ENCODE measurements at regions not wholly inside any gene's neighbourhood (a gene's known extent, or its start where the extent isn't known, plus 50 kb on each side); places are given as distances from the start of the nearest gene placed in this dataset.

- CTCF ChIA-PET (ENCODE audit: partially characterized antibody), result interaction anchor here (1.3 kb wide), 1 partner anchor 88 kb away, joined by 5 read pairs; no protein-coding TSS in a partner anchor
- Histone ChIP-seq H3K4me3 (ENCODE audit: extremely low read depth in 1 of 4, insufficient read depth in 2 of 4, low read depth in 3 of 4, low read length in 4 of 4) (no peak overlapping the region), H3K18ac (ENCODE audit: extremely low read depth, low read length) (no peak overlapping the region), H2AK5ac (ENCODE audit: low read depth, low read length) (no peak overlapping the region), H3K27me3 (replicated peaks in 1 of 4; ENCODE audit: control insufficient read depth in 3 of 4, extremely low read depth in 1 of 4, insufficient read depth in 3 of 4, low read length in 3 of 4) (no peaks in the 10 kb centered on the region), H3K9me3 (ENCODE audit: insufficient read depth in 2 of 2, low read depth in 1 of 2, low read length in 1 of 2) (no peaks in the 10 kb centered on the region), H4K20me1 (replicated peaks in 1 of 2; ENCODE audit: control insufficient read depth in 1 of 2, insufficient read depth in 2 of 2, low read length in 2 of 2) (no peaks in the 10 kb centered on the region), H3K23me2 (ENCODE audit: low read depth, low read length) (no peaks in the 10 kb centered on the region), H3K27ac (ENCODE audit: low read depth, low read length) (no peak overlapping the region), H3K14ac (ENCODE audit: insufficient read length) (no peak overlapping the region), H3K23ac (ENCODE audit: insufficient read length) (no peak overlapping the region), H2BK120ac (replicated peaks; ENCODE audit: low read depth, low read length) (no peak overlapping the region), H3K4ac (replicated peaks; ENCODE audit: insufficient read length, low read depth, low read length) (no peak overlapping the region), H3K9ac (replicated peaks in 1 of 4; ENCODE audit: extremely low read depth in 1 of 4, low read depth in 3 of 4, low read length in 3 of 4) (no peak overlapping the region), H2BK5ac (ENCODE audit: low read depth, low read length) (no peak overlapping the region), H4K8ac (ENCODE audit: extremely low read depth, insufficient read depth, low read length) (no peak overlapping the region), H2BK15ac (ENCODE audit: low read length) (no peak overlapping the region), H4K91ac (replicated peaks; ENCODE audit: insufficient read length, low read length) (no peak overlapping the region), H3K36me3 (ENCODE audit: control insufficient read depth in 2 of 4, insufficient read depth in 4 of 4, low read length in 3 of 4) (no peaks in the 10 kb centered on the region), H3K79me2 (ENCODE audit: control insufficient read depth in 1 of 2, insufficient read depth in 2 of 2, low read length in 2 of 2) (no peaks in the 10 kb centered on the region), H2BK12ac (ENCODE audit: low read depth, low read length) (no peak overlapping the region), H3K56ac (replicated peaks; ENCODE audit: insufficient read length, low read depth, low read length) (no peak overlapping the region), H3K4me2 (ENCODE audit: insufficient read depth in 1 of 2, low read depth in 2 of 2, low read length in 2 of 2) (no peak overlapping the region), H4K5ac (ENCODE audit: insufficient read length, low read depth, low read length) (no peak overlapping the region), H2AFZ (ENCODE audit: low read length) (no peak overlapping the region), H2BK20ac (ENCODE audit: low read length) (no peak overlapping the region), H3K4me1 (replicated peaks in 1 of 4; ENCODE audit: control insufficient read depth in 3 of 4, insufficient read depth in 4 of 4, low read length in 3 of 4) (peaks cover 0 to 8% (median 0%) of the 10 kb centered on the region in 4 experiments; a peak in 2 of 7 replicates), H3K79me1 (ENCODE audit: low read depth, low read length) (no peaks in the 10 kb centered on the region)
- FAIRE-seq, result no peak
- WGBS, 2 experiments (ENCODE audit: extremely low coverage in 1 of 2, insufficient coverage in 1 of 2, insufficient read length in 1 of 2, insufficient replicate concordance in 2 of 2, low coverage in 1 of 2, low lambda C conversion rate in 2 of 2, missing lambda C conversion rate in 1 of 2), result 93% methylated on average over 4 of the region's 4 CpGs; no CpG with 5 or more reads in 1 of the 2 experiments
- POLR2A ChIA-PET (ENCODE audit: partially characterized antibody), result no interaction called here
- DNase-seq (ENCODE audit: low read depth in 1 of 2, low spot score in 2 of 2), result no peak
- TF ChIP-seq SIRT6 (IDR thresholded peaks at IDR 0.05; ENCODE audit: low read length) (no peak), KDM5A (IDR thresholded peaks at IDR 0.05; ENCODE audit: low read length) (no peak), JUND (IDR thresholded peaks at IDR 0.05; ENCODE audit: low read length) (no peak), JUN (IDR thresholded peaks at IDR 0.05; ENCODE audit: low read depth, low read length) (no peak), GABPA (IDR thresholded peaks at IDR 0.05; ENCODE audit: borderline replicate concordance, insufficient read depth, low read length) (no peak), RXRA (IDR thresholded peaks at IDR 0.05; ENCODE audit: insufficient read depth, low read depth, low read length) (no peak), SP4 (IDR thresholded peaks at IDR 0.05; ENCODE audit: low read length) (no peak), ATF2 (IDR thresholded peaks at IDR 0.05; ENCODE audit: low read length) (no peak), EZH2 (IDR thresholded peaks at IDR 0.05; ENCODE audit: low read depth, low read length, severe bottlenecking) (no peak), CBX5 (IDR thresholded peaks at IDR 0.05; ENCODE audit: low read depth, low read length) (no peak), FOSL1 (IDR thresholded peaks at IDR 0.05; ENCODE audit: insufficient read depth, low read depth, low read length) (no peak), POLR2A (IDR thresholded peaks at IDR 0.05; ENCODE audit: control extremely low read depth in 1 of 2, low read depth in 2 of 2, low read length in 2 of 2) (no peak), MAFK (IDR thresholded peaks at IDR 0.05; ENCODE audit: low read depth, low read length) (no peak), KDM4A (IDR thresholded peaks at IDR 0.05; ENCODE audit: low read depth, low read length, severe bottlenecking) (no peak), CEBPB (IDR thresholded peaks at IDR 0.05; ENCODE audit: low read depth, low read length) (no peak)
These were observed 492.6 kb upstream of the TBL1XR1 start for GRCh38 chr3:177689869-177690268.
